ENCODE measurements at regions not wholly inside any gene's neighbourhood (a gene's known extent, or its start where the extent isn't known, plus 50 kb on each side); places are given as distances from the start of the nearest gene placed in this dataset.
"Not testable (repeated sequence)": the region's sequence is repeated elsewhere in the genome, so short reads cannot be mapped to it uniquely, and the experiment has no call there.

- no peaks in the 10 kb centered on the region for H3K9me3 ChIP-seq (ENCODE audit: control insufficient read depth in 1 of 2, low read length in 2 of 2)
- no peak for DNase-seq
- intact Hi-C loops (cut with micrococcal nuclease), result no loop called here
- Mint-ChIP-seq H3K27me3 (no peaks in the 10 kb centered on the region), H3K9me3 (peaks cover 0 to 2% (median 0%) of the 10 kb centered on the region in 8 donors), H3K4me3 (no peak overlapping the region), H3K4me1 (no peaks in the 10 kb centered on the region), H3K27ac (no peak overlapping the region), H3K36me3 (no peaks in the 10 kb centered on the region)
- CTCF ChIA-PET (ENCODE audit: partially characterized antibody), result no interaction called here
- H3K4me3 ChIP-seq (ENCODE audit: low read length in 2 of 2), result no peak overlapping the region
- POLR2A ChIA-PET (ENCODE audit: partially characterized antibody), result no interaction called here
- no peaks in the 10 kb centered on the region for H3K27me3 ChIP-seq (ENCODE audit: insufficient read depth, low read length)
- H3K36me3 ChIP-seq (ENCODE audit: insufficient read depth, low read length), result no peaks in the 10 kb centered on the region
- H3K4me1 ChIP-seq (ENCODE audit: insufficient read depth, low read length), result no peaks in the 10 kb centered on the region
- no peak overlapping the region for H3K27ac ChIP-seq (ENCODE audit: low read depth, low read length)
Measured at GRCh38 chr2:186181625-186182024, 304.4 kb upstream of the ZC3H15 start.

- H3K27ac ChIP-seq (ENCODE audit: low read depth, low read length); H3K4me1 ChIP-seq (ENCODE audit: insufficient read depth, low read length); H3K9me3 Mint-ChIP-seq; H3K27me3 Mint-ChIP-seq; H3K27me3 ChIP-seq (ENCODE audit: insufficient read depth, low read length); intact Hi-C loops (cut with micrococcal nuclease); DNase-seq; H3K4me3 ChIP-seq (ENCODE audit: low read length in 2 of 2); POLR2A ChIA-PET (ENCODE audit: partially characterized antibody); H3K27ac Mint-ChIP-seq; CTCF ChIA-PET (ENCODE audit: partially characterized antibody); H3K36me3 ChIP-seq (ENCODE audit: insufficient read depth, low read length); H3K36me3 Mint-ChIP-seq; H3K9me3 ChIP-seq (ENCODE audit: control insufficient read depth in 1 of 2, low read length in 2 of 2); H3K4me3 Mint-ChIP-seq; H3K4me1 Mint-ChIP-seq: not testable (repeated sequence)
Measured at GRCh38 chr2:186182366-186182765, 303.7 kb upstream of the ZC3H15 start.

GRCh38 chr2:186183406-186183805 is 302.7 kb upstream of the ZC3H15 start:
- Histone ChIP-seq H3K9me3 (ENCODE audit: control insufficient read depth in 1 of 2, low read length in 2 of 2) (no peaks in the 10 kb centered on the region), H3K27me3 (ENCODE audit: insufficient read depth, low read length) (no peaks in the 10 kb centered on the region), H3K27ac (ENCODE audit: low read depth, low read length) (no peak overlapping the region), H3K4me3 (ENCODE audit: low read length in 2 of 2) (no peak overlapping the region), H3K4me1 (ENCODE audit: insufficient read depth, low read length) (no peaks in the 10 kb centered on the region), H3K36me3 (ENCODE audit: insufficient read depth, low read length) (no peaks in the 10 kb centered on the region)
- H3K36me3 Mint-ChIP-seq, result no peaks in the 10 kb centered on the region
- no peak overlapping the region for H3K4me3 Mint-ChIP-seq
- ChIA-PET POLR2A (ENCODE audit: partially characterized antibody) (no interaction called here), CTCF (ENCODE audit: partially characterized antibody) (no interaction called here)
- no peak for DNase-seq
- H3K27ac Mint-ChIP-seq, result no peak overlapping the region
- H3K27me3 Mint-ChIP-seq, result no peaks in the 10 kb centered on the region
- intact Hi-C loops (cut with micrococcal nuclease), result no loop called here
- H3K4me1 Mint-ChIP-seq, result peaks cover 0 to 1% (median 0%) of the 10 kb centered on the region in 4 donors
- peaks cover 0 to 3% (median 0%) of the 10 kb centered on the region in 8 donors for H3K9me3 Mint-ChIP-seq

GRCh38 chr2:186187854-186188253 is 298.2 kb upstream of the ZC3H15 start:
- Histone ChIP-seq H3K4me1 (ENCODE audit: insufficient read depth, low read length) (no peaks in the 10 kb centered on the region), H3K4me3 (ENCODE audit: low read length in 2 of 2) (no peak overlapping the region), H3K27ac (ENCODE audit: low read depth, low read length) (no peak overlapping the region), H3K9me3 (ENCODE audit: control insufficient read depth in 1 of 2, low read length in 2 of 2) (no peaks in the 10 kb centered on the region), H3K27me3 (ENCODE audit: insufficient read depth, low read length) (no peaks in the 10 kb centered on the region), H3K36me3 (ENCODE audit: insufficient read depth, low read length) (no peaks in the 10 kb centered on the region)
- peaks cover 0 to 1% (median 0%) of the 10 kb centered on the region in 4 donors for H3K4me1 Mint-ChIP-seq
- no peak overlapping the region for H3K27ac Mint-ChIP-seq
- no peak for DNase-seq
- no peak overlapping the region for H3K4me3 Mint-ChIP-seq
- ChIA-PET CTCF (ENCODE audit: partially characterized antibody) (no interaction called here), POLR2A (ENCODE audit: partially characterized antibody) (no interaction called here)
- intact Hi-C loops (cut with micrococcal nuclease), result no loop called here
- H3K36me3 Mint-ChIP-seq, result peaks cover 0 to 1% of the 10 kb centered on the region in 2 donors
- peaks cover 0 to 5% (median under 1%) of the 10 kb centered on the region in 8 donors for H3K9me3 Mint-ChIP-seq
- no peaks in the 10 kb centered on the region for H3K27me3 Mint-ChIP-seq

- ChIA-PET CTCF (ENCODE audit: partially characterized antibody) (no interaction called here), POLR2A (ENCODE audit: partially characterized antibody) (no interaction called here)
- H3K4me3 ChIP-seq (ENCODE audit: low read length in 2 of 2), result no peak overlapping the region
- Mint-ChIP-seq H3K4me1 (peaks cover 0 to 1% (median 0%) of the 10 kb centered on the region in 4 donors), H3K27ac (no peak overlapping the region), H3K36me3 (peaks cover 0 to 1% of the 10 kb centered on the region in 2 donors), H3K4me3 (no peak overlapping the region), H3K27me3 (no peaks in the 10 kb centered on the region), H3K9me3 (peaks cover 0 to 5% (median under 1%) of the 10 kb centered on the region in 8 donors)
- H3K27me3 ChIP-seq (ENCODE audit: insufficient read depth, low read length), result no peaks in the 10 kb centered on the region
- no peaks in the 10 kb centered on the region for H3K36me3 ChIP-seq (ENCODE audit: insufficient read depth, low read length)
- DNase-seq, result no peak
- no peak overlapping the region for H3K27ac ChIP-seq (ENCODE audit: low read depth, low read length)
- no peaks in the 10 kb centered on the region for H3K9me3 ChIP-seq (ENCODE audit: control insufficient read depth in 1 of 2, low read length in 2 of 2)
- intact Hi-C loops (cut with micrococcal nuclease), result no loop called here
- H3K4me1 ChIP-seq (ENCODE audit: insufficient read depth, low read length), result no peaks in the 10 kb centered on the region
Measured at GRCh38 chr2:186189816-186190215, 296.2 kb upstream of the ZC3H15 start.

GRCh38 chr2:186195696-186196095 is 290.4 kb upstream of the ZC3H15 start:
- Histone ChIP-seq H3K27me3 (ENCODE audit: insufficient read depth, low read length) (no peaks in the 10 kb centered on the region), H3K9me3 (ENCODE audit: control insufficient read depth in 1 of 2, low read length in 2 of 2) (no peaks in the 10 kb centered on the region), H3K27ac (ENCODE audit: low read depth, low read length) (no peak overlapping the region), H3K4me3 (ENCODE audit: low read length in 2 of 2) (no peak overlapping the region), H3K4me1 (ENCODE audit: insufficient read depth, low read length) (no peaks in the 10 kb centered on the region), H3K36me3 (ENCODE audit: insufficient read depth, low read length) (no peaks in the 10 kb centered on the region)
- intact Hi-C loops (cut with micrococcal nuclease), result no loop called here
- Mint-ChIP-seq H3K4me3 (no peak overlapping the region), H3K4me1 (no peaks in the 10 kb centered on the region), H3K9me3 (peaks cover 0 to 3% (median 0%) of the 10 kb centered on the region in 8 donors), H3K27me3 (no peaks in the 10 kb centered on the region), H3K27ac (no peak overlapping the region), H3K36me3 (peaks cover 0 to 1% of the 10 kb centered on the region in 2 donors)
- DNase-seq, result no peak
- ChIA-PET CTCF (ENCODE audit: partially characterized antibody) (no interaction called here), POLR2A (ENCODE audit: partially characterized antibody) (no interaction called here)

GRCh38 chr2:186197955-186198354 is 288.1 kb upstream of the ZC3H15 start:
- Mint-ChIP-seq H3K9me3 (peaks cover 0 to 4% (median 0%) of the 10 kb centered on the region in 8 donors), H3K27ac (no peak overlapping the region), H3K27me3 (no peaks in the 10 kb centered on the region), H3K36me3 (no peaks in the 10 kb centered on the region), H3K4me3 (no peak overlapping the region), H3K4me1 (no peaks in the 10 kb centered on the region)
- H3K36me3 ChIP-seq (ENCODE audit: insufficient read depth, low read length), result no peaks in the 10 kb centered on the region
- POLR2A ChIA-PET (ENCODE audit: partially characterized antibody), result no interaction called here
- intact Hi-C loops (cut with micrococcal nuclease), result no loop called here
- no peak overlapping the region for H3K4me3 ChIP-seq (ENCODE audit: low read length in 2 of 2)
- H3K4me1 ChIP-seq (ENCODE audit: insufficient read depth, low read length), result no peaks in the 10 kb centered on the region
- no peak for DNase-seq
- H3K27ac ChIP-seq (ENCODE audit: low read depth, low read length), result no peak overlapping the region
- no peaks in the 10 kb centered on the region for H3K27me3 ChIP-seq (ENCODE audit: insufficient read depth, low read length)
- no peaks in the 10 kb centered on the region for H3K9me3 ChIP-seq (ENCODE audit: control insufficient read depth in 1 of 2, low read length in 2 of 2)
- CTCF ChIA-PET (ENCODE audit: partially characterized antibody), result no interaction called here

GRCh38 chr2:186199029-186199428 is 287.0 kb upstream of the ZC3H15 start:
- Mint-ChIP-seq H3K27ac (no peak overlapping the region), H3K4me1 (no peaks in the 10 kb centered on the region), H3K4me3 (no peak overlapping the region), H3K27me3 (no peaks in the 10 kb centered on the region), H3K36me3 (no peaks in the 10 kb centered on the region), H3K9me3 (peaks cover 0 to 4% (median 0%) of the 10 kb centered on the region in 8 donors)
- ChIA-PET POLR2A (ENCODE audit: partially characterized antibody) (no interaction called here), CTCF (ENCODE audit: partially characterized antibody) (no interaction called here)
- no peaks in the 10 kb centered on the region for H3K27me3 ChIP-seq (ENCODE audit: insufficient read depth, low read length)
- no peaks in the 10 kb centered on the region for H3K4me1 ChIP-seq (ENCODE audit: insufficient read depth, low read length)
- no peaks in the 10 kb centered on the region for H3K36me3 ChIP-seq (ENCODE audit: insufficient read depth, low read length)
- intact Hi-C loops (cut with micrococcal nuclease), result no loop called here
- H3K4me3 ChIP-seq (ENCODE audit: low read length in 2 of 2), result no peak overlapping the region
- DNase-seq, result no peak
- H3K9me3 ChIP-seq (ENCODE audit: control insufficient read depth in 1 of 2, low read length in 2 of 2), result no peaks in the 10 kb centered on the region
- no peak overlapping the region for H3K27ac ChIP-seq (ENCODE audit: low read depth, low read length)

Data from CD4-positive, alpha-beta memory T cell (primary cell).